ENCODE measurements at regions not wholly inside any gene's neighbourhood (a gene's known extent, or its start where the extent isn't known, plus 50 kb on each side); places are given as distances from the start of the nearest gene placed in this dataset.

DNA sequence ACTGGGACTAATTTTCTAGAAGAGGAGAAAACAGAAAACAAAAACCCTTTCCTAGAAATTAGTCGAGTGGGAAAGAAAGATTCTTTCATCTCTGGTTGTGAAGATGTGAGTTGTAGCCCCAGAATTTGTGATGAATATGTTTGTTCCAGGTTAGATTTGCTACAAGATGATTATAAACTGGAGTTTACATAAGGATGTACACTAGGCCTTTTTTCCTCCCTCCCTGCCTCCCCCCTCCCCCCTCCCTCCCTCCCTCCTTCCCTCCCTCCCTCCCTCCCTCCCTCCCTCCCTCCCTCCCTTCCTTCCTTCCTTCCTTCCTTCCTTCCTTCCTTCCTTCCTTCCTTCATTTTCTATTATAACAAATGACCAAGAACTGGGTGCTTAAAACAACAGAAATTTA, 1502.0 kb downstream of the SI start:
- TF ChIP-seq CTCF (IDR thresholded peaks at IDR 0.05) (no peak), EZH2 (IDR thresholded peaks at IDR 0.05; ENCODE audit: borderline replicate concordance, insufficient read depth, low read depth, low read length, poor library complexity, severe bottlenecking) (no peak)

Measured in B cell (primary cell).